Vagina (tissue), 2 donors: ENCODE measurements at regions not wholly inside any gene's neighbourhood (a gene's known extent, or its start where the extent isn't known, plus 50 kb on each side); places are given as distances from the start of the nearest gene placed in this dataset.

Experiments used
- POLR2A ChIP-seq, 2 donors: fragments of 450-650 bp; IDR thresholded peaks; one replicate each; pipeline ENCODE4 v1.6.1; 2017; ENCODE audit warnings: antibody characterized with exemption in 2 of 2, mild to moderate bottlenecking in 2 of 2, moderate library complexity in 2 of 2
- POLR2AphosphoS5 ChIP-seq, 2 donors: sonication (generic); formaldehyde crosslinking; IDR thresholded peaks; one replicate each; pipeline ENCODE4 v1.9.0; 2017; ENCODE audit warnings: antibody characterized with exemption in 2 of 2, mild to moderate bottlenecking in 2 of 2, low read depth in 1 of 2; ENCODE audit not compliant: insufficient read depth in 1 of 2
- TF ChIP-seq, protein P1 (sequence below), 3 experiments: fragments of 450-650 bp in 2 of 3; fragments of 200-600 bp in 1 of 3; sonication (generic) in 1 of 3; IDR thresholded peaks; one replicate each; pipeline ENCODE4 v1.5.1; 2017 to 2019; ENCODE audit warnings: antibody characterized with exemption in 3 of 3, mild to moderate bottlenecking in 2 of 3, moderate library complexity in 2 of 3

DNA sequence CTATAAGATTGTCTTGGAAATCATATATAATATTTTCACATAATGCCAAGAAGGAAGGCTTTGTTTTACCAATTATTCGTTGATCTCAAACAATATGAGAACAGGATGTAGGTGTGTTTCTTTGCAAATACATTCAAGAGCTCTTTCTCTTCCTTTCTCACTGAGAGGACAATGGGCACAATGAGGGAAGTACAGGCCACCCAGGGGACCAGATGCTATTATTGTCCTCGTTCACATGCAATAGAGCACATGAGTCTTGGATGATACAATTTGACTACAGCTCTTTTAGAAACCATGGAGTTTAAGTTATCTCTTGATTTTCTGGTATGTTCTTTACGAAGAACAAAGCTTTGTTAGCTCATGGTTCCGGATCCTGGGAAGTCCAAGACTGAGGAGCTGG is 323.7 kb upstream of the KLF6 start:
- TF ChIP-seq, protein P1, sequence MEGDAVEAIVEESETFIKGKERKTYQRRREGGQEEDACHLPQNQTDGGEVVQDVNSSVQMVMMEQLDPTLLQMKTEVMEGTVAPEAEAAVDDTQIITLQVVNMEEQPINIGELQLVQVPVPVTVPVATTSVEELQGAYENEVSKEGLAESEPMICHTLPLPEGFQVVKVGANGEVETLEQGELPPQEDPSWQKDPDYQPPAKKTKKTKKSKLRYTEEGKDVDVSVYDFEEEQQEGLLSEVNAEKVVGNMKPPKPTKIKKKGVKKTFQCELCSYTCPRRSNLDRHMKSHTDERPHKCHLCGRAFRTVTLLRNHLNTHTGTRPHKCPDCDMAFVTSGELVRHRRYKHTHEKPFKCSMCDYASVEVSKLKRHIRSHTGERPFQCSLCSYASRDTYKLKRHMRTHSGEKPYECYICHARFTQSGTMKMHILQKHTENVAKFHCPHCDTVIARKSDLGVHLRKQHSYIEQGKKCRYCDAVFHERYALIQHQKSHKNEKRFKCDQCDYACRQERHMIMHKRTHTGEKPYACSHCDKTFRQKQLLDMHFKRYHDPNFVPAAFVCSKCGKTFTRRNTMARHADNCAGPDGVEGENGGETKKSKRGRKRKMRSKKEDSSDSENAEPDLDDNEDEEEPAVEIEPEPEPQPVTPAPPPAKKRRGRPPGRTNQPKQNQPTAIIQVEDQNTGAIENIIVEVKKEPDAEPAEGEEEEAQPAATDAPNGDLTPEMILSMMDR (IDR thresholded peaks at IDR 0.05), result no peak
- TF ChIP-seq POLR2A (IDR thresholded peaks at IDR 0.05), result no peak
- no peak for TF ChIP-seq POLR2AphosphoS5 (IDR thresholded peaks at IDR 0.05; ENCODE audit: insufficient read depth in 1 of 2, low read depth in 1 of 2)
